IMR-90 (cell line): ENCODE measurements at regions not wholly inside any gene's neighbourhood (a gene's known extent, or its start where the extent isn't known, plus 50 kb on each side); places are given as distances from the start of the nearest gene placed in this dataset.

Experiments
- ATAC-seq: fragments of 200-7000 bp; cut with Tn5 transposase; 2 replicates; pipeline ENCODE4 v1.9.1; 2020; ENCODE audit warnings: low read depth, mild to moderate bottlenecking, moderate library complexity
- BruUV-seq: library from RNA; stranded (reverse); fragments of 400-500 nt; replicated peaks from 2 replicates; lab custom pipeline; 2021; lab: Mats Ljungman, UMichigan
- CTCF ChIA-PET: fragments of 300-600 bp; formaldehyde crosslinking; extraction: SDS; loops from one replicate; lab custom pipeline; 2021; ENCODE audit warnings: antibody characterized with exemption; lab: Yijun Ruan, JAX
- POLR2A ChIA-PET: fragments of 300-600 bp; sonication (Branson Sonifier 250); formaldehyde crosslinking; loops from one replicate; lab custom pipeline; 2022; ENCODE audit warnings: antibody characterized with exemption; ENCODE audit not compliant: unreplicated experiment; lab: Charles Lee
- DNase-seq: peaks from one replicate; pipeline ENCODE4 v3.0.0; 2013
- H2AFZ ChIP-seq: replicated peaks from 2 replicates; pipeline ENCODE3; 2013; ENCODE audit warnings: low read length, mild to moderate bottlenecking; ENCODE audit not compliant: poor library complexity
- H2AK5ac ChIP-seq: 2 replicates; pipeline ENCODE4 v1.6.1; 2013; ENCODE audit warnings: low read depth, low read length, inconsistent platforms
- H2AK9ac ChIP-seq: replicated peaks from 2 replicates; pipeline ENCODE3; 2013; ENCODE audit warnings: mild to moderate bottlenecking, low read depth, low read length, moderate library complexity; ENCODE audit not compliant: poor library complexity
- H2BK120ac ChIP-seq: 2 replicates; pipeline ENCODE4 v1.6.1; 2013; ENCODE audit warnings: low read depth, low read length, inconsistent platforms
- H2BK15ac ChIP-seq: 3 replicates; pipeline ENCODE4 v1.6.1; 2013; ENCODE audit warnings: low read depth, low read length, inconsistent platforms
- H2BK20ac ChIP-seq: 2 replicates; pipeline ENCODE4 v1.6.1; 2013; ENCODE audit warnings: low read depth, mild to moderate bottlenecking, inconsistent platforms, low read length, moderate library complexity
- H2BK5ac ChIP-seq: 2 replicates; pipeline ENCODE4 v1.6.1; 2013; ENCODE audit warnings: mild to moderate bottlenecking, low read depth, low read length, inconsistent platforms; ENCODE audit not compliant: poor library complexity, severe bottlenecking
- H3K14ac ChIP-seq: replicated peaks from 2 replicates; pipeline ENCODE4 v1.6.1; 2013; ENCODE audit warnings: low read depth, low read length, inconsistent platforms
- H3K18ac ChIP-seq: 2 replicates; pipeline ENCODE4 v1.6.1; 2013; ENCODE audit warnings: low read depth, low read length, control low read depth
- H3K23ac ChIP-seq: 2 replicates; pipeline ENCODE4 v1.6.1; 2013; ENCODE audit warnings: low read depth, low read length, inconsistent platforms
- H3K27ac ChIP-seq: 2 replicates; pipeline ENCODE4 v1.5.1; 2013; ENCODE audit warnings: mild to moderate bottlenecking, control low read depth, low read length; ENCODE audit not compliant: insufficient read depth
- H3K27me3 ChIP-seq: 2 replicates; pipeline ENCODE4 v1.6.1; 2013; ENCODE audit warnings: low read length; ENCODE audit not compliant: control insufficient read depth, insufficient read depth
- H3K36me3 ChIP-seq: 2 replicates; pipeline ENCODE4 v1.6.1; 2013; ENCODE audit warnings: low read length, mixed read lengths; ENCODE audit not compliant: control insufficient read depth, insufficient read depth
- H3K4ac ChIP-seq: 2 replicates; pipeline ENCODE4 v1.6.1; 2013; ENCODE audit warnings: low read depth, low read length, inconsistent platforms
- H3K4me1 ChIP-seq: 2 replicates; pipeline ENCODE4 v1.6.1; 2013; ENCODE audit warnings: low read length, mixed read lengths; ENCODE audit not compliant: control insufficient read depth, insufficient read depth
- H3K4me2 ChIP-seq: 2 replicates; pipeline ENCODE4 v1.6.1; 2013; ENCODE audit warnings: low read depth, mild to moderate bottlenecking, control low read depth, low read length, moderate library complexity
- H3K4me3 ChIP-seq: 2 replicates; pipeline ENCODE4 v1.5.1; 2013; ENCODE audit warnings: low read depth, mild to moderate bottlenecking, control low read depth, low read length, moderate library complexity; ENCODE audit not compliant: insufficient read depth
- H3K56ac ChIP-seq: 2 replicates; pipeline ENCODE4 v1.6.1; 2013; ENCODE audit warnings: low read length, inconsistent platforms; ENCODE audit not compliant: insufficient read depth; ENCODE audit errors: extremely low read depth
- H3K79me1 ChIP-seq, 2 experiments: 2 replicates each; pipeline ENCODE4 v1.6.1; 2013; ENCODE audit warnings: low read length in 2 of 2, inconsistent platforms in 1 of 2, low read depth in 1 of 2
- H3K9ac ChIP-seq: 2 replicates; pipeline ENCODE4 v1.6.1; 2013; ENCODE audit warnings: low read depth, low read length, control low read depth
- H3K9me1 ChIP-seq: 2 replicates; pipeline ENCODE4 v1.6.1; 2013; ENCODE audit warnings: low read length, inconsistent platforms; ENCODE audit not compliant: insufficient read depth
- H3K9me3 ChIP-seq: 2 replicates; pipeline ENCODE4 v1.6.1; 2013; ENCODE audit warnings: low read length; ENCODE audit not compliant: control insufficient read depth, insufficient read depth
- H4K20me1 ChIP-seq: 2 replicates; pipeline ENCODE4 v1.6.1; 2013; ENCODE audit warnings: low read length, inconsistent platforms; ENCODE audit not compliant: insufficient read depth
- H4K5ac ChIP-seq: 2 replicates; pipeline ENCODE4 v1.6.1; 2013; ENCODE audit warnings: mild to moderate bottlenecking, low read depth, low read length, control low read depth
- H4K8ac ChIP-seq, 2 experiments: 2 replicates each; pipeline ENCODE4 v1.6.1; 2013; ENCODE audit warnings: low read depth in 2 of 2, low read length in 2 of 2, control low read depth in 1 of 2, inconsistent platforms in 1 of 2
- H4K91ac ChIP-seq: 2 replicates; pipeline ENCODE4 v1.6.1; 2013; ENCODE audit warnings: low read depth, low read length, inconsistent platforms; ENCODE audit not compliant: insufficient read depth
- BHLHE40 ChIP-seq: fragments of 150-350 bp; IDR thresholded peaks from 2 replicates; pipeline ENCODE4 v1.6.1; 2016; ENCODE audit warnings: mild to moderate bottlenecking, low read depth, low read length
- CEBPB ChIP-seq: IDR thresholded peaks from 2 replicates; pipeline ENCODE4 v1.6.1; 2012; ENCODE audit warnings: low read depth, low read length, improper control_type of control experiment
- CTCF ChIP-seq: conservative IDR thresholded peaks from 2 replicates; pipeline ENCODE4 v1.5.1; 2012; ENCODE audit warnings: mild to moderate bottlenecking, low read depth, low read length, improper control_type of control experiment
- FOS ChIP-seq: fragments of 150-350 bp; IDR thresholded peaks from 2 replicates; pipeline ENCODE4 v1.6.1; 2016; ENCODE audit warnings: low read depth, low read length
- MAFK ChIP-seq: IDR thresholded peaks from 2 replicates; pipeline ENCODE4 v1.6.1; 2012; ENCODE audit warnings: low read depth, low read length, improper control_type of control experiment
- MAZ ChIP-seq: IDR thresholded peaks from 2 replicates; pipeline ENCODE4 v1.6.1; 2012; ENCODE audit warnings: low read depth, mild to moderate bottlenecking, low read length, improper control_type of control experiment, moderate library complexity, borderline replicate concordance
- MXI1 ChIP-seq: IDR thresholded peaks from 2 replicates; pipeline ENCODE4 v1.6.1; 2012; ENCODE audit warnings: low read depth, mild to moderate bottlenecking, low read length, moderate library complexity, borderline replicate concordance
- NFE2L2 ChIP-seq: fragments of 150-350 bp; IDR thresholded peaks from 2 replicates; pipeline ENCODE4 v1.6.1; 2016; ENCODE audit warnings: low read depth, mild to moderate bottlenecking, low read length
- POLR2A ChIP-seq: IDR thresholded peaks from 2 replicates; pipeline ENCODE4 v1.6.1; 2012; ENCODE audit warnings: mild to moderate bottlenecking, low read depth, low read length
- RAD21 ChIP-seq: IDR thresholded peaks from 2 replicates; pipeline ENCODE4 v1.6.1; 2012; ENCODE audit warnings: low read length, improper control_type of control experiment
- RCOR1 ChIP-seq: IDR thresholded peaks from 2 replicates; pipeline ENCODE4 v1.6.1; 2012; ENCODE audit warnings: mild to moderate bottlenecking, low read length, improper control_type of control experiment; ENCODE audit not compliant: insufficient replicate concordance
- WGBS, 2 experiments: methylation state at CpG; one replicate each; pipeline versions ENCODE4 v1.1.5 to v1.1.7; 2013; ENCODE audit warnings: missing lambda C conversion rate in 2 of 2; ENCODE audit not compliant: insufficient read length in 1 of 2; ENCODE audit errors: extremely low coverage in 2 of 2; 5-methylcytosine and 5-hydroxymethylcytosine counted together
- dilution Hi-C: fragments of 300-500 bp; cut with HindIII; formaldehyde crosslinking; loops from one replicate; pipeline ENCODE4 v1.14.3; 2018; ENCODE audit warnings: low sequenced_read_pairs; ENCODE audit not compliant: unreplicated experiment
- in situ Hi-C: fragments of 300-500 bp; cut with MboI; formaldehyde crosslinking; loops from 3 replicates; pipeline ENCODE4 v1.14.3; 2019; ENCODE audit warnings: low sequenced_read_pairs, inconsistent platforms, mixed read lengths
- intact Hi-C: fragments of 100-400 bp; cut with micrococcal nuclease; formaldehyde crosslinking; loops from 2 replicates; pipeline ENCODE4 v1.10.0; 2022
- TF ChIP-seq, protein P1 (sequence below): fragments of 150-350 bp; IDR thresholded peaks from 2 replicates; pipeline ENCODE4 v1.6.1; 2017; ENCODE audit warnings: mild to moderate bottlenecking, antibody characterized with exemption, low read length, low read depth
- TF ChIP-seq, protein P2 (sequence below): fragments of 150-350 bp; IDR thresholded peaks from 2 replicates; pipeline ENCODE4 v1.6.1; 2016; ENCODE audit warnings: low read depth, mild to moderate bottlenecking, low read length, moderate library complexity, borderline replicate concordance

DNA sequence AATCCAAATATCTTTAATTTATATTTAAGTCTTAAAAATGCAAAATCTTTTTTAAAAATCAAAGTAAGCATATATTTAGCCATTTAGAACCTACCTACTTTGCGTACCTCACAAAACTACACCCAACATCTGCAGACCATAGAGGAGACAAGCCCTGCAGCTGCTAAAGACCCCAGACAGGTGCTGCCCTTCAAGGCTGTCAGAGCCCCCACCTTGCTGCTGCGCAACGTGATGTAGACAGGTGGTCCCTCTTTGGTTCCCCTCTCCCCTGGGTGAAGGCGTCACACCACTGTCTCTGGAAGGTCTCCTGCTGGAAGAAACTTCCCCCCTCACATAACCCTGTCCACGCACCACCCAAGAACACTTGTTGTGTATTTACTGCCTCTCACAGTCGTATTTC is 204.5 kb downstream of the ARRDC4 start:
- no peaks in the 10 kb centered on the region for H4K20me1 ChIP-seq
- no peaks in the 10 kb centered on the region for H3K36me3 ChIP-seq
- no peaks in the 10 kb centered on the region for H3K27me3 ChIP-seq
- no peak overlapping the region for H2AK9ac ChIP-seq
- no peak overlapping the region for H3K4ac ChIP-seq
- intact Hi-C loops: no loop called here
- no peak overlapping the region for H2BK5ac ChIP-seq
- H3K18ac ChIP-seq: no peak overlapping the region
- no TSS peak for BruUV-seq
- no CpG with 5 or more reads among the region's 6 CpGs for WGBS, 2 experiments
- H3K56ac ChIP-seq: no peak overlapping the region
- H3K14ac ChIP-seq: no peak overlapping the region
- H2AK5ac ChIP-seq: no peak overlapping the region
- no peak for TF ChIP-seq CTCF
- TF ChIP-seq MAZ: no peak
- no peak for TF ChIP-seq CEBPB
- TF ChIP-seq RCOR1: no peak
- no peak for TF ChIP-seq BHLHE40
- no peak for TF ChIP-seq MXI1
- TF ChIP-seq RAD21: no peak
- TF ChIP-seq MAFK: no peak
- TF ChIP-seq, protein P1, sequence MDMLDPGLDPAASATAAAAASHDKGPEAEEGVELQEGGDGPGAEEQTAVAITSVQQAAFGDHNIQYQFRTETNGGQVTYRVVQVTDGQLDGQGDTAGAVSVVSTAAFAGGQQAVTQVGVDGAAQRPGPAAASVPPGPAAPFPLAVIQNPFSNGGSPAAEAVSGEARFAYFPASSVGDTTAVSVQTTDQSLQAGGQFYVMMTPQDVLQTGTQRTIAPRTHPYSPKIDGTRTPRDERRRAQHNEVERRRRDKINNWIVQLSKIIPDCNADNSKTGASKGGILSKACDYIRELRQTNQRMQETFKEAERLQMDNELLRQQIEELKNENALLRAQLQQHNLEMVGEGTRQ: no peak
- TF ChIP-seq NFE2L2: no peak
- no peak for TF ChIP-seq POLR2A
- TF ChIP-seq FOS: no peak
- TF ChIP-seq, protein P2, sequence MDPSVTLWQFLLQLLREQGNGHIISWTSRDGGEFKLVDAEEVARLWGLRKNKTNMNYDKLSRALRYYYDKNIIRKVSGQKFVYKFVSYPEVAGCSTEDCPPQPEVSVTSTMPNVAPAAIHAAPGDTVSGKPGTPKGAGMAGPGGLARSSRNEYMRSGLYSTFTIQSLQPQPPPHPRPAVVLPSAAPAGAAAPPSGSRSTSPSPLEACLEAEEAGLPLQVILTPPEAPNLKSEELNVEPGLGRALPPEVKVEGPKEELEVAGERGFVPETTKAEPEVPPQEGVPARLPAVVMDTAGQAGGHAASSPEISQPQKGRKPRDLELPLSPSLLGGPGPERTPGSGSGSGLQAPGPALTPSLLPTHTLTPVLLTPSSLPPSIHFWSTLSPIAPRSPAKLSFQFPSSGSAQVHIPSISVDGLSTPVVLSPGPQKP: no peak
- no peak overlapping the region for H3K4me3 ChIP-seq
- no peaks in the 10 kb centered on the region for H3K9me1 ChIP-seq
- in situ Hi-C loops: no loop called here
- peaks cover 32% of the 10 kb centered on the region for H3K9me3 ChIP-seq
- H4K8ac ChIP-seq: no peak overlapping the region
- H2AFZ ChIP-seq: no peak overlapping the region
- H2BK20ac ChIP-seq: no peak overlapping the region
- no peak for ATAC-seq
- no peaks in the 10 kb centered on the region for H3K4me1 ChIP-seq
- no peak for DNase-seq
- POLR2A ChIA-PET: no interaction called here
- H3K4me2 ChIP-seq: no peak overlapping the region
- H2BK120ac ChIP-seq: no peak overlapping the region
- CTCF ChIA-PET: no interaction called here
- no peak overlapping the region for H4K5ac ChIP-seq
- H3K23ac ChIP-seq: no peak overlapping the region
- no peak overlapping the region for H3K9ac ChIP-seq
- dilution Hi-C loops: no loop called here
- no peaks in the 10 kb centered on the region for H3K79me1 ChIP-seq
- no peak overlapping the region for H4K91ac ChIP-seq
- no peak overlapping the region for H3K27ac ChIP-seq
- no peak overlapping the region for H2BK15ac ChIP-seq
